ENCODE measurements at regions not wholly inside any gene's neighbourhood (a gene's known extent, or its start where the extent isn't known, plus 50 kb on each side); places are given as distances from the start of the nearest gene placed in this dataset.

DNA sequence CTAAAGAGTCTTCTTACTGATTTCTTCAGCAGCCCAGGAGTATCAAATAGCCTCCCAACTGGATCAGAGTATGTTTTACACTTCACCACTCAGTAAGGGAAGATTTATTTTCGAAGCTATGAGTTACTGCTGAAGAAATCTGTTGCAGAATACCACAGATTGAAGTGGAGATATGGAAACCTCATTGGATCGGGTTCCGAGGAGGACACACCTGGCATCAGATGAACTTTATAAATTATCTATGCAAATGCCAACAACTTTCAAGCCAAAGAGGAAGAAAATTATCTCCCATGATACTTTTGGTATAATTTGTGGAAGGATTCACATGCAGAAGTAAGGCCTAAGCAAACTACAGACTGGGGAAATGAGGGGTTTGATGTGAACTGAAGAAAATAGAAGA is 515.9 kb upstream of the NDST4 start:
- no peak overlapping the region for H3K4me3 ChIP-seq (ENCODE audit: low read depth, low read length)
- in situ Hi-C loops (cut with HindIII; ENCODE audit: low sequenced_read_pairs), result no loop called here
- TF ChIP-seq, protein P1, sequence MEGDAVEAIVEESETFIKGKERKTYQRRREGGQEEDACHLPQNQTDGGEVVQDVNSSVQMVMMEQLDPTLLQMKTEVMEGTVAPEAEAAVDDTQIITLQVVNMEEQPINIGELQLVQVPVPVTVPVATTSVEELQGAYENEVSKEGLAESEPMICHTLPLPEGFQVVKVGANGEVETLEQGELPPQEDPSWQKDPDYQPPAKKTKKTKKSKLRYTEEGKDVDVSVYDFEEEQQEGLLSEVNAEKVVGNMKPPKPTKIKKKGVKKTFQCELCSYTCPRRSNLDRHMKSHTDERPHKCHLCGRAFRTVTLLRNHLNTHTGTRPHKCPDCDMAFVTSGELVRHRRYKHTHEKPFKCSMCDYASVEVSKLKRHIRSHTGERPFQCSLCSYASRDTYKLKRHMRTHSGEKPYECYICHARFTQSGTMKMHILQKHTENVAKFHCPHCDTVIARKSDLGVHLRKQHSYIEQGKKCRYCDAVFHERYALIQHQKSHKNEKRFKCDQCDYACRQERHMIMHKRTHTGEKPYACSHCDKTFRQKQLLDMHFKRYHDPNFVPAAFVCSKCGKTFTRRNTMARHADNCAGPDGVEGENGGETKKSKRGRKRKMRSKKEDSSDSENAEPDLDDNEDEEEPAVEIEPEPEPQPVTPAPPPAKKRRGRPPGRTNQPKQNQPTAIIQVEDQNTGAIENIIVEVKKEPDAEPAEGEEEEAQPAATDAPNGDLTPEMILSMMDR (IDR thresholded peaks at IDR 0.05; ENCODE audit: low read depth, low read length, missing control alignments), result no peak
- DNase-seq (ENCODE audit: low read depth), result no peak

DNA sequence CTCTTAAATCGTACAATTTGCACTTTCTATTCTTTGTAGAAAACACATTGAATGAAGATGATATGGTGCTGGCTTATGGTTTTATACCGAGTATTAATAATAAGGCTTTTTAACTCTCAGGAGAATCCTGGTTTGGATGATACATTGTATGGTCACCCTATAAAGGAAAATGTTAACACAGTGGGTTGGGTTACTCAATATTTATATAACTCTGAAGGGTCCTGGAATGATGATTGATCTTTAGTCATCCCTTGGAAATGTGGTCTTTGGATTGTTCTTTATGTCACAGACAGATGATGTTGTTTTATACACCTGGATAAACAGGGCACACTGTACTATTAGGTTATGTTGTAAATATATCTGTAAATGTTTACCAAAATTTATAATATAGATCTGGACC is 496.2 kb upstream of the NDST4 start:
- in situ Hi-C loops (cut with HindIII; ENCODE audit: low sequenced_read_pairs), result no loop called here
- DNase-seq (ENCODE audit: low read depth), result no peak
- no peak overlapping the region for H3K4me3 ChIP-seq (ENCODE audit: low read depth, low read length)
- TF ChIP-seq, protein P1 (IDR thresholded peaks at IDR 0.05; ENCODE audit: low read depth, low read length, missing control alignments), result no peak

DNA sequence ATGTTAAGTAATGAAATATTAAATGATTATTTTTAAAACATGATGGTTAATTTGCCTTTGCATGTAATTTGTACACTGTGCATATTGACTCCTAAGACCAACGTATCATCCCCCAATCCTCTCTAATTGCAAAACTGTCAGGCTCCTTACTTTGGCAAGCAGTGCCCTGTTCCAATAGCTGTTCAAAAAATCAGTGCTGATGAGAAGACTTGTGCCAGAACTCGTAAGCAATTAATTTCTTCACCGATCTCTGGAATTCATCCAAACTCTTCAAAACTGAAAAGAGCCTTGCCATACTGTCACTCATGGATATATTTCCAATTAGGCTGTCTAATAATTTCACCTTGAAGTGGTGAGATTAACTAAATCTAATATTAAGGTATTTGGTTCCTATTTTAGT is 493.9 kb upstream of the NDST4 start:
- H3K4me3 ChIP-seq (ENCODE audit: low read depth, low read length), result no peak overlapping the region
- DNase-seq (ENCODE audit: low read depth), result no peak
- TF ChIP-seq, protein P1 (IDR thresholded peaks at IDR 0.05; ENCODE audit: low read depth, low read length, missing control alignments), result no peak
- in situ Hi-C loops (cut with HindIII; ENCODE audit: low sequenced_read_pairs), result no loop called here

DNA sequence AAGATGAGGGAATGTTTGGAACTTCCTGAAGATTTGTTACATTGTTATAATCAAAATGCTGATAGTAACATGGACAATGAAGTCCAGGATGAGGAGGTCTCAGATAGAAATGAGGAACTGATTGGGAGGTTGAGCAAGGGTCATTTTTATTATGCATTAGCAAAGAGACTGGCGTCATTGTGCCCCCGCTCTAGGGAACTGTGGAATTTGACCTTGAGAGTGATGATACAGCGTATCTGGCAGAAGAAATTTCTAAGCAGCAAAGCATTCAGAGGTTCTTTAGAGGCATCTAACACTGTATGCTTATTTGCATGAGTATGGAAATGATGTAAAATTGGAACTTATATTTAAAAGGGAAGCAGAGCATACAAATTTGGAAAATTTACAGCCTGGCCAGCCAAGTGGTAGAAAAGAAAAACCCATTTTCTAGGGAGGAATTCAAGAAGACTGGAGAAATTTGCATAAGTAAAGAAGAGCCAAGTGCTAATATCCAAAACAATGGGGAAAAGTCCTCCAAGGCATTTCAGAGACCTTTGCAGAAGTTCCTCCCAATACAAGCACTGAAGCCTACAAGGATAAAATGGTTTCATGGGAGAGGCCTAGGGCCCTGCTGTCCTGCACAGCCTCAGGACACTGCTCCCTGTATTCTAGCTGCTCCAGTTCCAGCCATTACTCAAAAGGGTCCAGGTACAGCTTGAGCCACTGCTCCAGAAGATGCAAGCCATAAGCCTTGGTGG is 483.0 kb upstream of the NDST4 start:
- in situ Hi-C loops (cut with HindIII; ENCODE audit: low sequenced_read_pairs), result no loop called here
- H3K4me3 ChIP-seq (ENCODE audit: low read depth, low read length), result no peak overlapping the region
- no peak for DNase-seq (ENCODE audit: low read depth)
- TF ChIP-seq, protein P1 (IDR thresholded peaks at IDR 0.05; ENCODE audit: low read depth, low read length, missing control alignments), result no peak

DNA sequence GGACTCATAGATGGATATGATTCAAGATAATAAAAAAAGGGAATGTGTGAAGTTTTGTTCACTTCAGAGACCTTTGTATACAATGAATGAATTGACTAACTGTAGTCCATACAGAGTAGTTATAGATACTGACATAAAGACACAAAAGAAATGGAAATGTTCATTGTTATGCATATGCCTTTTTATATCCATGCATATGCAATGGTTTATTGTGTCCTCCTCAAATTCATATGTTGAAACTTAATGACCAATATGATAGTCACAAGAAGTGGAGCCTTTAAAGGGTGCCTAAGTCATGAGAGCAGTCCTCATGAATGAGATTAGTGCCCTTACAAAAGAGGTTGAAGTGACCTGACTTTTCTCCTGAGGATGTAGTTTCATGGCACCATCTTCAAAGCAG is 467.5 kb upstream of the NDST4 start:
- in situ Hi-C loops (cut with HindIII; ENCODE audit: low sequenced_read_pairs), result no loop called here
- H3K4me3 ChIP-seq (ENCODE audit: low read depth, low read length), result no peak overlapping the region
- no peak for DNase-seq (ENCODE audit: low read depth)
- TF ChIP-seq, protein P1 (IDR thresholded peaks at IDR 0.05; ENCODE audit: low read depth, low read length, missing control alignments), result no peak

DNA sequence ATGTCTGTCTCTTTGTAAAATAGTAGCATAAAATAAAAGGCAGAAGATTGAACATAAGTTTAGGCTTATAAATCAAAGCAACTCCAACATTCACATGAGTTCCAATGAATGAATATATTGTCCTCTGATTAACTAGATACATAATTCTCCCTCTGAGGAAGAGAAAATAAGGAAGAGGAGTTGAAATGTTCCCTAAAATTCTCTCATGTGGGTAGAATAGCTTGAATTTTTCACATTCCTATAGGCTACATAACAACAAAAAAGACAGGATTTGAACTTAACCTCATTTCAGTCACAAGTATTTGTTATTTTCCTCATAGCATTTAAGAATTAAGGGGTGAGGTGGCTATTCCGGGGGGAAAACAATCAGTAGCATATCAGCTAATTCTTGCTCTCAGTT is 462.4 kb upstream of the NDST4 start:
- in situ Hi-C loops (cut with HindIII; ENCODE audit: low sequenced_read_pairs), result no loop called here
- TF ChIP-seq, protein P1 (IDR thresholded peaks at IDR 0.05; ENCODE audit: low read depth, low read length, missing control alignments), result no peak
- no peak for DNase-seq (ENCODE audit: low read depth)
- H3K4me3 ChIP-seq (ENCODE audit: low read depth, low read length), result no peak overlapping the region
